Caco-2 (cell line): ENCODE measurements at regions not wholly inside any gene's neighbourhood (a gene's known extent, or its start where the extent isn't known, plus 50 kb on each side); places are given as distances from the start of the nearest gene placed in this dataset.

ENCODE experiments used
- BruUV-seq: library from RNA; stranded (reverse); fragments of 400-500 nt; replicated peaks from 2 replicates; lab custom pipeline; 2021; lab: Mats Ljungman, UMichigan
- CTCF ChIA-PET: fragments of 300-600 bp; sonication (Branson Sonifier 250); formaldehyde crosslinking; loops from one replicate; lab custom pipeline; 2022; ENCODE audit warnings: antibody characterized with exemption; lab: Charles Lee
- POLR2A ChIA-PET: fragments of 300-600 bp; sonication (Branson Sonifier 250); formaldehyde crosslinking; loops from one replicate; lab custom pipeline; 2022; ENCODE audit warnings: antibody characterized with exemption; lab: Charles Lee
- DNase-seq, 2 experiments: peaks; one replicate each; pipeline versions ENCODE4 v3.0.0 to v3.0.0-alpha.2; 2020 to 2022
- H3K27me3 ChIP-seq: replicated peaks from 2 replicates; pipeline ENCODE4 v1.6.0; 2011; ENCODE audit warnings: low read length; ENCODE audit not compliant: control insufficient read depth, insufficient read depth
- H3K36me3 ChIP-seq: 2 replicates; pipeline ENCODE4 v1.5.1; 2011; ENCODE audit warnings: low read length; ENCODE audit not compliant: control insufficient read depth, insufficient read depth
- H3K4me1 ChIP-seq: fragments of 250-450 bp; sonication (Bioruptor Pico); 2 replicates; pipeline ENCODE4 v1.5.1; 2020; ENCODE audit warnings: mild to moderate bottlenecking
- H3K4me3 ChIP-seq: 2 replicates; pipeline ENCODE4 v1.5.1; 2011; ENCODE audit warnings: low read depth, mild to moderate bottlenecking, control low read depth, low read length
- H3K9me3 ChIP-seq: fragments of 250-450 bp; sonication (Bioruptor Pico); 2 replicates; pipeline ENCODE4 v1.5.1; 2020; ENCODE audit warnings: mild to moderate bottlenecking, moderate library complexity
- H3K27ac Mint-ChIP-seq: one replicate; pipeline ENCODE4 v1.8.0; 2022; ENCODE audit warnings: mixed read lengths; ENCODE audit not compliant: unreplicated experiment
- H3K27me3 Mint-ChIP-seq: one replicate; pipeline ENCODE4 v1.8.0; 2022; ENCODE audit warnings: mixed read lengths; ENCODE audit not compliant: insufficient read depth, unreplicated experiment
- H3K36me3 Mint-ChIP-seq: one replicate; pipeline ENCODE4 v1.8.0; 2022; ENCODE audit warnings: mild to moderate bottlenecking, mixed read lengths; ENCODE audit not compliant: insufficient read depth, unreplicated experiment
- H3K4me1 Mint-ChIP-seq: one replicate; pipeline ENCODE4 v1.8.0; 2022; ENCODE audit warnings: low read depth, mixed read lengths; ENCODE audit not compliant: unreplicated experiment
- H3K4me3 Mint-ChIP-seq: one replicate; pipeline ENCODE4 v1.8.0; 2022; ENCODE audit warnings: mild to moderate bottlenecking, moderate library complexity, mixed read lengths; ENCODE audit not compliant: unreplicated experiment
- H3K9me3 Mint-ChIP-seq: one replicate; pipeline ENCODE4 v1.8.0; 2022; ENCODE audit warnings: mixed read lengths; ENCODE audit not compliant: unreplicated experiment
- CTCF ChIP-seq, 2 experiments: fragments of 200-600 bp in 1 of 2; IDR thresholded peaks; 1 replicate in 1 of 2; 2 replicates in 1 of 2; pipeline versions ENCODE4 v1.5.1 to v1.8.0; 2011 to 2022; ENCODE audit warnings: antibody characterized with exemption in 1 of 2, control low read depth in 1 of 2, inconsistent platforms in 1 of 2, low read depth in 1 of 2, low read length in 1 of 2, mild to moderate bottlenecking in 1 of 2, moderate library complexity in 1 of 2; ENCODE audit not compliant: insufficient read depth in 1 of 2, severe bottlenecking in 1 of 2, unreplicated experiment in 1 of 2
- intact Hi-C: fragments of 100-400 bp; cut with micrococcal nuclease; formaldehyde crosslinking; loops from one replicate; pipeline ENCODE4 v1.10.0; 2022; ENCODE audit not compliant: unreplicated experiment

GRCh38 chr6:165889636-165890403, 226.8 kb upstream of the PDE10A start:
- ChIA-PET POLR2A (no interaction called here), CTCF (interaction anchor here (1.1 kb wide), 1 partner anchor 208 kb away, joined by 3 read pairs; no protein-coding TSS in a partner anchor)
- Histone ChIP-seq H3K36me3 (no peaks in the 10 kb centered on the region), H3K4me1 (no peaks in the 10 kb centered on the region), H3K9me3 (no peaks in the 10 kb centered on the region), H3K4me3 (no peak overlapping the region), H3K27me3 (no peaks in the 10 kb centered on the region; the same call in 1 of the 2 replicates)
- intact Hi-C loops = loop anchor here (1.0 kb wide), 1 partner anchor 216 kb away; no protein-coding TSS in a partner anchor
- no peak overlapping the region for H3K4me3 Mint-ChIP-seq
- no peaks in the 10 kb centered on the region for H3K4me1 Mint-ChIP-seq
- peak in 1 of 2 experiments; percentile 30 for DNase-seq
- no peaks in the 10 kb centered on the region for H3K36me3 Mint-ChIP-seq
- peak; percentile 16 to 67 for TF ChIP-seq CTCF (IDR thresholded peaks at IDR 0.05; ENCODE audit: insufficient read depth in 1 of 2, low read depth in 1 of 2, low read length in 1 of 2, severe bottlenecking in 1 of 2, unreplicated experiment in 1 of 2)
- no peaks in the 10 kb centered on the region for H3K9me3 Mint-ChIP-seq
- no peak overlapping the region for H3K27ac Mint-ChIP-seq
- peaks cover 11% of the 10 kb centered on the region for H3K27me3 Mint-ChIP-seq
- BruUV-seq = no TSS peak

- no TSS peak for BruUV-seq
- CTCF ChIA-PET = interaction anchor here (1.7 kb wide), 1 partner anchor 220 kb away, joined by 24 read pairs; no protein-coding TSS in a partner anchor
Measured at GRCh38 chr6:165886169-165886568, 223.1 kb upstream of the PDE10A start.

More at GRCh38 chr6:165886169-165886568, 223.1 kb upstream of the PDE10A start:
- Mint-ChIP-seq H3K36me3 (no peaks in the 10 kb centered on the region), H3K27ac (no peak overlapping the region), H3K27me3 (peaks cover 12% of the 10 kb centered on the region), H3K9me3 (no peaks in the 10 kb centered on the region), H3K4me3 (no peak overlapping the region), H3K4me1 (no peaks in the 10 kb centered on the region)
- H3K4me1 ChIP-seq = no peaks in the 10 kb centered on the region
- no peaks in the 10 kb centered on the region for H3K9me3 ChIP-seq
- intact Hi-C loops = no loop called here
- H3K27me3 ChIP-seq = no peaks in the 10 kb centered on the region; the same call in 1 of the 2 replicates
- TF ChIP-seq CTCF (IDR thresholded peaks at IDR 0.05; ENCODE audit: insufficient read depth in 1 of 2, low read depth in 1 of 2, low read length in 1 of 2, severe bottlenecking in 1 of 2, unreplicated experiment in 1 of 2) = no peak
- POLR2A ChIA-PET = no interaction called here
- no peak overlapping the region for H3K4me3 ChIP-seq
- no peak for DNase-seq
- H3K36me3 ChIP-seq = no peaks in the 10 kb centered on the region
